RWPE2 (cell line): ENCODE measurements at regions not wholly inside any gene's neighbourhood (a gene's known extent, or its start where the extent isn't known, plus 50 kb on each side); places are given as distances from the start of the nearest gene placed in this dataset.

Experiments used
- ATAC-seq: fragments of 200-7000 bp; cut with Tn5 transposase; 3 replicates; pipeline ENCODE4 v1.9.1; 2021; ENCODE audit warnings: low read depth
- DNase-seq: peaks from one replicate; pipeline ENCODE4 v3.0.0-alpha.2; 2020; ENCODE audit warnings: low spot score
- H3K27ac ChIP-seq: fragments of 450-650 bp; 2 replicates; pipeline ENCODE4 v1.5.1; 2017; ENCODE audit warnings: mild to moderate bottlenecking; ENCODE audit not compliant: poor library complexity, severe bottlenecking
- H3K27me3 ChIP-seq: fragments of 250-450 bp; sonication (Bioruptor Pico); 2 replicates; pipeline ENCODE4 v1.5.1; 2021; ENCODE audit warnings: mild to moderate bottlenecking, moderate library complexity; ENCODE audit not compliant: insufficient read depth, poor library complexity, severe bottlenecking
- H3K36me3 ChIP-seq: fragments of 250-450 bp; sonication (Bioruptor Pico); 2 replicates; pipeline ENCODE4 v1.5.1; 2020; ENCODE audit warnings: low read depth, mild to moderate bottlenecking, moderate library complexity
- H3K4me1 ChIP-seq: fragments of 250-450 bp; sonication (Bioruptor Pico); 2 replicates; pipeline ENCODE4 v1.5.1; 2021; ENCODE audit warnings: mild to moderate bottlenecking, moderate library complexity; ENCODE audit not compliant: insufficient read depth, poor library complexity, severe bottlenecking
- H3K4me3 ChIP-seq: fragments of 250-450 bp; sonication (Bioruptor Pico); 2 replicates; pipeline ENCODE4 v1.5.1; 2021; ENCODE audit warnings: mild to moderate bottlenecking, moderate library complexity; ENCODE audit not compliant: severe bottlenecking
- H3K9me3 ChIP-seq: fragments of 250-450 bp; sonication (Bioruptor Pico); 2 replicates; pipeline ENCODE4 v1.5.1; 2021; ENCODE audit warnings: mild to moderate bottlenecking, moderate library complexity; ENCODE audit not compliant: severe bottlenecking
- CTCF ChIP-seq: fragments of 450-650 bp; IDR thresholded peaks from one replicate; pipeline ENCODE4 v1.5.1; 2017; ENCODE audit warnings: mild to moderate bottlenecking, moderate library complexity; ENCODE audit not compliant: poor library complexity, severe bottlenecking

- DNase-seq (no peak), ATAC-seq (no peak)
- H3K4me1 ChIP-seq = no peaks in the 10 kb centered on the region
- no peak for TF ChIP-seq CTCF
- no peaks in the 10 kb centered on the region for H3K9me3 ChIP-seq
- H3K4me3 ChIP-seq = no peak overlapping the region
- no peak overlapping the region for H3K27ac ChIP-seq
- H3K36me3 ChIP-seq = no peaks in the 10 kb centered on the region
- H3K27me3 ChIP-seq = no peaks in the 10 kb centered on the region
Measured at GRCh38 chr2:57692395-57692794, 354.2 kb upstream of the VRK2 start.

GRCh38 chr2:57693177-57693576 is 353.4 kb upstream of the VRK2 start:
- H3K4me1 ChIP-seq = no peaks in the 10 kb centered on the region
- DNase-seq (no peak), ATAC-seq (no peak)
- no peaks in the 10 kb centered on the region for H3K9me3 ChIP-seq
- H3K36me3 ChIP-seq = no peaks in the 10 kb centered on the region
- H3K27me3 ChIP-seq = no peaks in the 10 kb centered on the region
- TF ChIP-seq CTCF = no peak
- H3K27ac ChIP-seq = no peak overlapping the region
- H3K4me3 ChIP-seq = no peak overlapping the region

- no peak overlapping the region for H3K27ac ChIP-seq
- no peaks in the 10 kb centered on the region for H3K4me1 ChIP-seq
- ATAC-seq (no peak), DNase-seq (no peak)
- no peaks in the 10 kb centered on the region for H3K36me3 ChIP-seq
- TF ChIP-seq CTCF = no peak
- no peaks in the 10 kb centered on the region for H3K9me3 ChIP-seq
- no peak overlapping the region for H3K4me3 ChIP-seq
- no peaks in the 10 kb centered on the region for H3K27me3 ChIP-seq
Measured at GRCh38 chr2:57693965-57694364, 352.6 kb upstream of the VRK2 start.

GRCh38 chr2:57696016-57696415 is 350.6 kb upstream of the VRK2 start:
- Histone ChIP-seq H3K27ac (no peak overlapping the region), H3K4me1 (no peaks in the 10 kb centered on the region), H3K36me3 (no peaks in the 10 kb centered on the region), H3K4me3 (no peak overlapping the region), H3K27me3 (no peaks in the 10 kb centered on the region), H3K9me3 (no peaks in the 10 kb centered on the region)
- peak; percentile 76 for ATAC-seq
- peak; percentile 54 for DNase-seq
- TF ChIP-seq CTCF = no peak

- Histone ChIP-seq H3K27me3 (no peaks in the 10 kb centered on the region), H3K36me3 (no peaks in the 10 kb centered on the region), H3K27ac (no peak overlapping the region), H3K4me3 (no peak overlapping the region), H3K9me3 (no peaks in the 10 kb centered on the region), H3K4me1 (no peaks in the 10 kb centered on the region)
- no peak for TF ChIP-seq CTCF
- no peak for ATAC-seq
- DNase-seq = no peak
Measured at GRCh38 chr2:57698392-57698791, 348.2 kb upstream of the VRK2 start.
